RWPE1 (cell line): ENCODE measurements at regions not wholly inside any gene's neighbourhood (a gene's known extent, or its start where the extent isn't known, plus 50 kb on each side); places are given as distances from the start of the nearest gene placed in this dataset.

Source experiments
- CTCF ChIA-PET: fragments of 350-600 bp; sonication (Branson Sonifier 250); formaldehyde crosslinking; extraction: SDS; loops from one replicate; lab custom pipeline; 2021; lab: Yijun Ruan, JAX
- POLR2A ChIA-PET: fragments of 400-600 bp; formaldehyde crosslinking; extraction: SDS; loops from one replicate; lab custom pipeline; 2020; ENCODE audit warnings: antibody characterized with exemption; ENCODE audit not compliant: low non-redundant PET; lab: Yijun Ruan, JAX
- DNase-seq: peaks from one replicate; pipeline ENCODE4 v3.0.0; 2012; ENCODE audit warnings: low spot score
- H3K27ac ChIP-seq: fragments of 450-650 bp; 2 replicates; pipeline ENCODE4 v1.5.1; 2017
- CTCF ChIP-seq: fragments of 450-650 bp; conservative IDR thresholded peaks from 2 replicates; pipeline ENCODE4 v1.5.1; 2017; ENCODE audit warnings: low read depth, mild to moderate bottlenecking

- H3K27ac ChIP-seq: no peak overlapping the region
- ChIA-PET CTCF (no interaction called here), POLR2A (no interaction called here)
- TF ChIP-seq CTCF: no peak
- no peak for DNase-seq
These were observed 133.9 kb upstream of the CHST15 start for GRCh38 chr10:124227055-124227975.

DNA sequence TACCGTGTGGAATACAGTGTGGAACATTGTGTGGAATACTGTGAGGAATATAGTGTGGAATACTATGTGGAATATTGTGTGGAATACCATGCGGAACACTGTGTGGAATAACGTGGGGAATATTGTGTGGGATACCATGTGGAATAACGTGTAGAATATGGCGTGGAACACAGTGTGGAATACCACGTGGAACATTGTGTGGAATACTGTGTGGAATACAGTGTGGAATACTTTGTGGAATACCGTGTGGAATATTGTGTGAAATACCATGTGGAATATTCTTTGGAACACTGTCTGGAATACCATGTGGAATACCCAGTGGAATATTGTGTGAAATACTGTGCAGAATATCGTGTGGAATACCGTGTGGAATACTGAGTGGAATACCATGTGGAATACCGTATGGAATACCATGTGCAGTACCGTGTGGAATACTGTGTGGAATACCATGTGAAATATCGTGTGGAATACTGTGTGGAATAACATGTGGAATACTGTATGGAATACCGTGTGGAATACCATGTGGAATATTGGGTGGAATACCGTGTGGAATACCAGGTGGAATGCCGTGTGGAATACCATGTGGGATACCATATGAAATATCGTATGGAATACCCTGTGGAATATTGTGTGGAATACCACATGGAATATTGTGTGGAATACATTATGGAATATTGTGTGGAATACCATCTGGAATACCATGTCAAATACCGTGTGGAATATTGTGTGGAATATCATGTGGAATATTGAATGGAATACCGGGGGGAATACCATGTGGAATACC, 133.1 kb upstream of the CHST15 start:
- TF ChIP-seq CTCF: no peak
- DNase-seq: no peak
- no peak overlapping the region for H3K27ac ChIP-seq
- ChIA-PET POLR2A (no interaction called here), CTCF (no interaction called here)

DNA sequence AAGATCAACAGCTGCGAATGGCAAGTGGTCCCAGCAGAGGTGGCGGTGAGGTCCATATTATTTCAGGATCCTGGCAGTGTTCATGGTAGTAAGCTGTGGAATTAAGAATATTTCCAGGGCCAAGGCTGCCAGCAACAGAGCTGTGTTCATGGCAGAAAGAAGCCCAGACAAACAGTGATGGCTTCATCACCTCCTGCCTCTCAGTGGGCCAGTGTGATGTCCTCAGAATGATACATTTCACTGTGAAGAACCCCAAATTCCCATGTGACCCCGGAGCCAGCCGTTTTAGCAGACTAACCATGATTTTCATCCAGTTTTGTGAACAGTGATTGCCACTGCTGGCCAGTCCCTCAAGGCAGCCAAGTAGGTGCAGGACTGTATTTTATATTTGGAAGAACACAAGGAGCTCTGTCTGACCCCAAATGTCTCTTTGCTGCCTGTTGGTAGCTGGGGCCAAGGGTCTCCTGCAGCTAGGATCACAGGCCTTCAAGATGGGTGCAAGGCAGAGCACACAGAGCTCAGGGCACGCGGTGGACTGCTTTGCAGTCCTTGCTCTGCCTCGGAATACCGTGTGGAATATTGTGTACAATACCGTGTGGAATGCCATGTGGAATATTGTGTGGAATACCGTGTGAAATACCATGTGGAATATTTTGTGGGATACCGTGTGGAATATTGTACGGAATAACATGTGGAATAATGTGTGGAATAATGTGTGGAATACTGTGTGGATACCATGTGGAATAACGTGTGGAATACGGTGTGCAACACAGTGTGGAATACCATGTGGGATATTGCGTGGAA, 132.3 kb upstream of the CHST15 start:
- ChIA-PET POLR2A (no interaction called here), CTCF (no interaction called here)
- DNase-seq: no peak
- no peak for TF ChIP-seq CTCF
- no peak overlapping the region for H3K27ac ChIP-seq

- no peak overlapping the region for H3K27ac ChIP-seq
- CTCF ChIA-PET: no interaction called here
- POLR2A ChIA-PET: no interaction called here
These were observed 131.7 kb upstream of the CHST15 start for GRCh38 chr10:124225029-124225466.

DNA sequence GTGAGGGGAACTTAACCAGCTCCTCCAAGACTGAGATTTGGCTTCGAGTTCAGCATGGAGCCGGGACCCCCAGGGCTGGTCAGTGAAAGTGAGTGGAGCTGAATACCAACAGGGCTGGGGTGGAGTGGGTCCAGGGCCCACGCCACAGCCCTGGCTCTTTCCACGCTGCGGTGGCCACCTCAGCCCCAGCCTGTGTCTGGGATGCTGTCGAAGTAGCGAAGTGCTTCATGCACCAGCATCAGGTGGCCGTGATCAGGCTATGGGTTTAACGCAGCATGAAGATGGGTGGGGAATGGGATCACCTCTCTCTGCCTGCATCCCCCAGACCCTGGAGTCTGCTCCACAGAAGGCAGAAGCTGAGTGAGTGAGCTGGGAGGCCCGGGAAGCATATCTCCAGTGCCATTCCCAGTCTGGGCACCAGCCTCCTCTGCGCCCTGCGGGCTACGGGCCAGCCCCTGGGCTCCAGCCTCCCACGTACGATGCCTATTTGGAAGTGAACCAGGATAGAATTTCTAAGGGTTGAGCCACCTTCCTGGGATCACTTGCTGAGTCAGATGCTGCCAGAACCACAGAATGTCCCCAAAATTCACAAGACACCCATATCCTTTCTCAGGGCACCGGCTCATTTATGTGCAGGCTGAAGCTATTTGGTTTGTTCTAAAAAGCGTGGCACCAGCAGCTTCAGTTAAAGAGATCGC, 131.1 kb upstream of the CHST15 start:
- ChIA-PET CTCF (no interaction called here), POLR2A (no interaction called here)
- peak; percentile 45 for DNase-seq
- H3K27ac ChIP-seq: no peak overlapping the region
- no peak for TF ChIP-seq CTCF

More at GRCh38 chr10:124225029-124225466, 131.7 kb upstream of the CHST15 start:
- no peak for DNase-seq
- no peak for TF ChIP-seq CTCF

GRCh38 chr10:124223711-124224085, 130.3 kb upstream of the CHST15 start:
- DNase-seq: no peak
- POLR2A ChIA-PET: no interaction called here
- no peak overlapping the region for H3K27ac ChIP-seq
- TF ChIP-seq CTCF: no peak
- CTCF ChIA-PET: no interaction called here
